ENCODE measurements at regions not wholly inside any gene's neighbourhood (a gene's known extent, or its start where the extent isn't known, plus 50 kb on each side); places are given as distances from the start of the nearest gene placed in this dataset.

DNA sequence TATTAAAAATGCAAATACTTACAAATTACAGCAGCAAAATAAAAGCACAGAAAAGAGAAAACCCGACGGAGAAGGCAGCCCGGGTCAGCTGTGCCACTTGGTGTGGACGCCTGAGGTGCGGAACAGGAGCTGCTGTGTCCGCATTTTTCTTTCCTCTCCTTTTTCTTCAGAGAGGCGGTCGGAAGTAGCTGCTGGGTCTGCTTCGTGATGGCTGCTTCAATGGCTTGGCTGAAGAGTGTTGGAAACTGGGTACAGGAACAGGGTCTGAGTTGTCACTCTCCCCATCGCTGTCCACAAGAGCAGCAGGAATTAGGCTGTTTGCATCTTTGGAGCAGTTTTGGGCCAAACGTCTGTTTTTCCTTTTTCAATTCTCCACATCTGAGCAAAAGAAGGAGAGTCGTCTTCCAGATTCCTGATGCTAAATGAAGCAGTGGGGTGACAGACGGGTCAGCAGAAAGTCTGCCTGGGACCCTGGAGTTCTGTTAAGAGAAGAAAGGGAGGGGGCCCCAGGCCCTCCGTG lies 53.5 kb upstream of the ARL8B start:
- Mint-ChIP-seq H3K27ac (ENCODE audit: unreplicated experiment) (no peak overlapping the region), H3K9me3 (no peaks in the 10 kb centered on the region), H3K4me1 (no peaks in the 10 kb centered on the region), H3K4me3 (no peak overlapping the region), H3K27me3 (ENCODE audit: low read depth) (peaks cover 24% of the 10 kb centered on the region), H3K36me3 (ENCODE audit: low read depth) (no peaks in the 10 kb centered on the region)
- no peak for DNase-seq (ENCODE audit: low read depth, low spot score)
- TF ChIP-seq, protein P1, sequence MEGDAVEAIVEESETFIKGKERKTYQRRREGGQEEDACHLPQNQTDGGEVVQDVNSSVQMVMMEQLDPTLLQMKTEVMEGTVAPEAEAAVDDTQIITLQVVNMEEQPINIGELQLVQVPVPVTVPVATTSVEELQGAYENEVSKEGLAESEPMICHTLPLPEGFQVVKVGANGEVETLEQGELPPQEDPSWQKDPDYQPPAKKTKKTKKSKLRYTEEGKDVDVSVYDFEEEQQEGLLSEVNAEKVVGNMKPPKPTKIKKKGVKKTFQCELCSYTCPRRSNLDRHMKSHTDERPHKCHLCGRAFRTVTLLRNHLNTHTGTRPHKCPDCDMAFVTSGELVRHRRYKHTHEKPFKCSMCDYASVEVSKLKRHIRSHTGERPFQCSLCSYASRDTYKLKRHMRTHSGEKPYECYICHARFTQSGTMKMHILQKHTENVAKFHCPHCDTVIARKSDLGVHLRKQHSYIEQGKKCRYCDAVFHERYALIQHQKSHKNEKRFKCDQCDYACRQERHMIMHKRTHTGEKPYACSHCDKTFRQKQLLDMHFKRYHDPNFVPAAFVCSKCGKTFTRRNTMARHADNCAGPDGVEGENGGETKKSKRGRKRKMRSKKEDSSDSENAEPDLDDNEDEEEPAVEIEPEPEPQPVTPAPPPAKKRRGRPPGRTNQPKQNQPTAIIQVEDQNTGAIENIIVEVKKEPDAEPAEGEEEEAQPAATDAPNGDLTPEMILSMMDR (conservative IDR thresholded peaks at IDR 0.05), result no peak

DNA sequence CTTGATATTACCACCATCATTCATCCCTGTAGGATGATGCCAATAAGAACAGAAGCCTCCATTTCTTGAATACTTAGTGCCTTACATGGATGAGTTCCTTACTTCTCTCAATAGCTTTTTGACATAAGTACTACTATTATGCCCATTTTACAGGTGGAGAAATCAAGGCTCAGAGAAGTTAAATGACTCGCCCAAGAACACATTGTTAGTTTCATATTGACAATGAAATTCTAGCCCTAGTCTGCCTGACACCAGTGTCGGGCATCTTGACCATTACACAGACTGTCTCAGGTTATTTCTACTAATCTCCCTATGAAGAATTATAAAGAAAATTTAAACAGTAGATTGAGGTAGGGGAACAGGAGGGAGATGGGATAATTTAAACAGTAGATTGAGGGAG lies 52.5 kb upstream of the ARL8B start:
- no peaks in the 10 kb centered on the region for H3K4me1 Mint-ChIP-seq
- no peak overlapping the region for H3K27ac Mint-ChIP-seq (ENCODE audit: unreplicated experiment)
- H3K4me3 Mint-ChIP-seq, result no peak overlapping the region
- DNase-seq (ENCODE audit: low read depth, low spot score), result no peak
- peaks cover 31% of the 10 kb centered on the region for H3K27me3 Mint-ChIP-seq (ENCODE audit: low read depth)
- no peaks in the 10 kb centered on the region for H3K36me3 Mint-ChIP-seq (ENCODE audit: low read depth)
- TF ChIP-seq, protein P1 (conservative IDR thresholded peaks at IDR 0.05), result no peak
- H3K9me3 Mint-ChIP-seq, result no peaks in the 10 kb centered on the region

DNA sequence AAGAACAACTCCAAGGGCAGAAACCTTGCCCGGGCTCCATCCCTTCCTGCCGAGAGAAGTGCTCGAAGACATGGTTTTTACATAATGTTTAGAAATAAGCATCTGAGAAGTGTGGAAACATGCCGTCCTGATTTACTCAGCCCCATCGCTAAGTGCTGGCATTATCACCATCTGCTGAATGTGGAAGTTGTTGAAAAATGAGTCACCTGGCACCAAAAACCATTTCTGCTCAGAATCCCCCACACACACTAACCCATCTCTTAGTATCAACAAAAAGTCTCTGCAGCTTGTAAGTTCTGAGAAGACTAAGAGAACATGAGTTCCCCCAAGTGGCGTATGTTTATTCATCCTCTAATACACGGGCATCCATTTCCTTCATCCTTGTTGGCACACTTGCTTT lies 51.0 kb upstream of the ARL8B start:
- Mint-ChIP-seq H3K36me3 (ENCODE audit: low read depth) (no peaks in the 10 kb centered on the region), H3K27me3 (ENCODE audit: low read depth) (peaks cover 31% of the 10 kb centered on the region), H3K4me3 (no peak overlapping the region), H3K9me3 (no peaks in the 10 kb centered on the region), H3K27ac (ENCODE audit: unreplicated experiment) (no peak overlapping the region), H3K4me1 (no peaks in the 10 kb centered on the region)
- no peak for DNase-seq (ENCODE audit: low read depth, low spot score)
- TF ChIP-seq, protein P1 (conservative IDR thresholded peaks at IDR 0.05), result no peak

DNA sequence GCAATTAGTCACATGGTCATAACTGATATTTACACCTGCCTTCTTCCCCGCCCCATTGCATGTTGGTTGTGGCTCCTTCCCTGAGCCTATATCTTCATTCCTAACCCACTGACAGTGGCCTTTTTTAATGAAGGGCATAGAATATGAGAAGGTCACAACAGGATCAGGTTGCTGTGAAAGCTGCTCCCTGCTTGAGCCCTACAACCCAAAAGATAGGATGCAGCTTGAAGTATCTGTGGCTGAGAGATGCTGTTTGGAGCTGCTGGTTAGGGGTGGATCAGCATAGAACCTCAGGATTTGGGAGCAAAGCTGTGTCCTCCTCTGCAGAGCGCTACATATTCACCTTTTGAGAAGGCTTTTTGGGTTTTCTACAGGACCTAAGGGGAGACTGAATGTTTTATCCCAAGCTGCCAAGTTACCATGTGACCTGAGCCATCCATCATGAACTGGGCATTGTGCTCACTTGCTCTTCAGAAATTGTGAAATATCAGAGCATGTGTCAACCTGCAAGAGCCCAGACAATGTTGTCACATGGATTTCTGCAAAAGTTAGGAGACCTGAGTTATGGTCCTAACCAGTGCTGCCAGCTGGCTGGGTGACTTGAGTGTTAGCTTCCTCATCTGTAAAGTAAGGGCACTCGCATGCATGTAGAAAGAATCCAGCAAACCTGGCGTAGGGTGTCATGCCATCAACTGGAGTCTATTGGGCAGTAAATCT lies 49.8 kb upstream of the ARL8B start:
- no peak overlapping the region for H3K27ac Mint-ChIP-seq (ENCODE audit: unreplicated experiment)
- H3K4me1 Mint-ChIP-seq, result no peaks in the 10 kb centered on the region
- no peak for DNase-seq (ENCODE audit: low read depth, low spot score)
- no peaks in the 10 kb centered on the region for H3K36me3 Mint-ChIP-seq (ENCODE audit: low read depth)
- H3K9me3 Mint-ChIP-seq, result no peaks in the 10 kb centered on the region
- TF ChIP-seq, protein P1 (conservative IDR thresholded peaks at IDR 0.05), result no peak
- peaks cover 31% of the 10 kb centered on the region for H3K27me3 Mint-ChIP-seq (ENCODE audit: low read depth)
- H3K4me3 Mint-ChIP-seq, result no peak overlapping the region
